ENCODE measurements at regions not wholly inside any gene's neighbourhood (a gene's known extent, or its start where the extent isn't known, plus 50 kb on each side); places are given as distances from the start of the nearest gene placed in this dataset.

GRCh38 chr4:78687818-78688217 is 88.3 kb upstream of the BMP2K start:
- Histone ChIP-seq H4K8ac (replicated peaks; ENCODE audit: insufficient read length, low read depth, low read length) (no peak overlapping the region), H3K79me1 (ENCODE audit: insufficient read depth, low read depth, low read length, poor library complexity, severe bottlenecking) (no peaks in the 10 kb centered on the region), H3K27ac (ENCODE audit: insufficient read length, low read depth, low read length) (no peak overlapping the region), H3K4me2 (ENCODE audit: insufficient read depth, insufficient read length, low read length) (no peak overlapping the region), H2BK12ac (ENCODE audit: insufficient read length, low read depth, low read length) (no peak overlapping the region), H3K56ac (ENCODE audit: insufficient read length, low read depth, low read length) (no peak overlapping the region), H3K9me3 (ENCODE audit: control insufficient read depth, low read depth, low read length) (no peaks in the 10 kb centered on the region), H3K9ac (ENCODE audit: extremely low read depth, insufficient read length, low read length) (no peak overlapping the region), H3K23me2 (ENCODE audit: insufficient read length, low read depth, low read length, poor library complexity, severe bottlenecking) (no peaks in the 10 kb centered on the region), H3T11ph (ENCODE audit: low read length) (no peak overlapping the region), H3K18ac (ENCODE audit: insufficient read length, low read depth, low read length) (no peak overlapping the region), H2BK120ac (ENCODE audit: low read depth, low read length, poor library complexity, severe bottlenecking) (no peak overlapping the region), H2BK5ac (ENCODE audit: insufficient read length, low read length) (no peak overlapping the region), H2AFZ (ENCODE audit: low read length) (no peak overlapping the region), H3K14ac (ENCODE audit: insufficient read depth, low read length) (no peak overlapping the region), H4K20me1 (ENCODE audit: control insufficient read depth, insufficient read depth, insufficient read length) (no peaks in the 10 kb centered on the region), H4K5ac (ENCODE audit: insufficient read length, low read depth, low read length) (no peak overlapping the region), H2AK5ac (ENCODE audit: insufficient read length, low read length) (no peak overlapping the region), H3K23ac (ENCODE audit: insufficient read length, low read depth, low read length) (no peak overlapping the region), H3K4me1 (ENCODE audit: insufficient read depth, low read length) (peaks cover 3% of the 10 kb centered on the region; the same call in 1 of the 2 replicates), H3K79me2 (ENCODE audit: insufficient read depth, low read length) (no peaks in the 10 kb centered on the region), H4K91ac (ENCODE audit: insufficient read length, low read depth, low read length) (no peak overlapping the region), H3K27me3 (ENCODE audit: insufficient read depth, low read length) (no peaks in the 10 kb centered on the region), H2BK20ac (ENCODE audit: low read depth, low read length, poor library complexity, severe bottlenecking) (no peak overlapping the region), H3K4ac (ENCODE audit: low read depth, low read length) (no peak overlapping the region), H2BK15ac (ENCODE audit: low read depth, low read length) (no peak overlapping the region)
- no peaks in the 10 kb centered on the region; the same call in 1 of the 2 replicates for H3K27me3 Mint-ChIP-seq (ENCODE audit: low read depth)
- no peak overlapping the region for H3K4me3 Mint-ChIP-seq
- DNase-seq: no peak
- no peak overlapping the region for H3K27ac Mint-ChIP-seq
- no peaks in the 10 kb centered on the region for H3K36me3 Mint-ChIP-seq (ENCODE audit: insufficient read depth in 1 of 3, low read depth in 3 of 3)
- H3K4me1 Mint-ChIP-seq: peaks cover 0 to 11% of the 10 kb centered on the region in 2 experiments; a peak in 2 of 4 replicates
- WGBS (ENCODE audit: extremely low coverage, insufficient read length, low lambda C conversion rate): no CpG with 5 or more reads among the region's 3 CpGs
- TF ChIP-seq, protein P1, sequence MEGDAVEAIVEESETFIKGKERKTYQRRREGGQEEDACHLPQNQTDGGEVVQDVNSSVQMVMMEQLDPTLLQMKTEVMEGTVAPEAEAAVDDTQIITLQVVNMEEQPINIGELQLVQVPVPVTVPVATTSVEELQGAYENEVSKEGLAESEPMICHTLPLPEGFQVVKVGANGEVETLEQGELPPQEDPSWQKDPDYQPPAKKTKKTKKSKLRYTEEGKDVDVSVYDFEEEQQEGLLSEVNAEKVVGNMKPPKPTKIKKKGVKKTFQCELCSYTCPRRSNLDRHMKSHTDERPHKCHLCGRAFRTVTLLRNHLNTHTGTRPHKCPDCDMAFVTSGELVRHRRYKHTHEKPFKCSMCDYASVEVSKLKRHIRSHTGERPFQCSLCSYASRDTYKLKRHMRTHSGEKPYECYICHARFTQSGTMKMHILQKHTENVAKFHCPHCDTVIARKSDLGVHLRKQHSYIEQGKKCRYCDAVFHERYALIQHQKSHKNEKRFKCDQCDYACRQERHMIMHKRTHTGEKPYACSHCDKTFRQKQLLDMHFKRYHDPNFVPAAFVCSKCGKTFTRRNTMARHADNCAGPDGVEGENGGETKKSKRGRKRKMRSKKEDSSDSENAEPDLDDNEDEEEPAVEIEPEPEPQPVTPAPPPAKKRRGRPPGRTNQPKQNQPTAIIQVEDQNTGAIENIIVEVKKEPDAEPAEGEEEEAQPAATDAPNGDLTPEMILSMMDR (conservative IDR thresholded peaks at IDR 0.05): no peak
- no peaks in the 10 kb centered on the region for H3K9me3 Mint-ChIP-seq
